ENCODE measurements at regions not wholly inside any gene's neighbourhood (a gene's known extent, or its start where the extent isn't known, plus 50 kb on each side); places are given as distances from the start of the nearest gene placed in this dataset.

DNA sequence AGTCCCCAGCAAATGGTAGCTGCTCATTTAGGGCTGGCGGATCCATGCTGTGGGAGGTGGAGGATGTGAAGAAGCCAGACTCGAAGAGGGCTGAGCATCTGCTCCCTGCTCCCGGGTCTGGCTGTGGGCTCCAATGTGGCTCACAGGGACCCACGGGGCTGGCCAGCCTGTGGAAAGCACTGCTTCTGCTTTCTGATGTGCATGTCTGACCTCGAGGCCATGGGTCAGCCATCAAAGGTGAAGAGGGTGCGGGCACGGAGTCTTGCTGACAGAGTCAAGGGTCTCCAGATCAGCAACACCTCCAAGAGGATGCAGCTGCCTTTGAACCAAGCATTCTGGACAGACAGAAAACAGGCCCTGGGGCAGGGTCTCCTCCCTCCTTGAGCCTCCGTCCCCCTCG lies 178.2 kb downstream of the INHBB start:
- TF ChIP-seq, protein P1, sequence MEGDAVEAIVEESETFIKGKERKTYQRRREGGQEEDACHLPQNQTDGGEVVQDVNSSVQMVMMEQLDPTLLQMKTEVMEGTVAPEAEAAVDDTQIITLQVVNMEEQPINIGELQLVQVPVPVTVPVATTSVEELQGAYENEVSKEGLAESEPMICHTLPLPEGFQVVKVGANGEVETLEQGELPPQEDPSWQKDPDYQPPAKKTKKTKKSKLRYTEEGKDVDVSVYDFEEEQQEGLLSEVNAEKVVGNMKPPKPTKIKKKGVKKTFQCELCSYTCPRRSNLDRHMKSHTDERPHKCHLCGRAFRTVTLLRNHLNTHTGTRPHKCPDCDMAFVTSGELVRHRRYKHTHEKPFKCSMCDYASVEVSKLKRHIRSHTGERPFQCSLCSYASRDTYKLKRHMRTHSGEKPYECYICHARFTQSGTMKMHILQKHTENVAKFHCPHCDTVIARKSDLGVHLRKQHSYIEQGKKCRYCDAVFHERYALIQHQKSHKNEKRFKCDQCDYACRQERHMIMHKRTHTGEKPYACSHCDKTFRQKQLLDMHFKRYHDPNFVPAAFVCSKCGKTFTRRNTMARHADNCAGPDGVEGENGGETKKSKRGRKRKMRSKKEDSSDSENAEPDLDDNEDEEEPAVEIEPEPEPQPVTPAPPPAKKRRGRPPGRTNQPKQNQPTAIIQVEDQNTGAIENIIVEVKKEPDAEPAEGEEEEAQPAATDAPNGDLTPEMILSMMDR (IDR thresholded peaks at IDR 0.05), result no peak
- TF ChIP-seq POLR2A (IDR thresholded peaks at IDR 0.05), result no peak
